NT2/D1 (cell line): ENCODE measurements at regions not wholly inside any gene's neighbourhood (a gene's known extent, or its start where the extent isn't known, plus 50 kb on each side); places are given as distances from the start of the nearest gene placed in this dataset.

Source experiments
- SUZ12 ChIP-seq: IDR thresholded peaks from 2 replicates; pipeline ENCODE4 v1.6.1; 2011; ENCODE audit not compliant: insufficient read length, insufficient read depth; ENCODE audit errors: extremely low read depth
- YY1 ChIP-seq: IDR thresholded peaks from 2 replicates; pipeline ENCODE4 v1.6.1; 2011; ENCODE audit not compliant: insufficient read length, insufficient read depth
- ZNF274 ChIP-seq: IDR thresholded peaks from 2 replicates; pipeline ENCODE4 v1.6.1; 2011; ENCODE audit warnings: mild to moderate bottlenecking, low read depth, low read length

- TF ChIP-seq ZNF274 (no peak), YY1 (no peak), SUZ12 (no peak)
Measured at GRCh38 chr1:196115646-196116045, 492.6 kb downstream of the KCNT2 start.
